GM12892 (cell line): ENCODE measurements at regions not wholly inside any gene's neighbourhood (a gene's known extent, or its start where the extent isn't known, plus 50 kb on each side); places are given as distances from the start of the nearest gene placed in this dataset.

Source experiments
- POLR2A ChIP-seq: IDR thresholded peaks from 2 replicates; pipeline ENCODE4 v1.6.1; 2011; ENCODE audit warnings: low read depth, low read length, control low read depth
- POLR2AphosphoS5 ChIP-seq: IDR thresholded peaks from 2 replicates; pipeline ENCODE4 v1.6.1; 2011; ENCODE audit warnings: low read depth, low read length, control low read depth
- TAF1 ChIP-seq: IDR thresholded peaks from 2 replicates; pipeline ENCODE4 v1.6.1; 2011; ENCODE audit warnings: low read depth, mild to moderate bottlenecking, control low read depth, low read length, borderline replicate concordance

- TF ChIP-seq POLR2AphosphoS5 (no peak), POLR2A (no peak), TAF1 (no peak)
Measured at GRCh38 chr1:50326026-50326425, 97.2 kb downstream of the DMRTA2 start.
